A673 (cell line): ENCODE measurements at regions not wholly inside any gene's neighbourhood (a gene's known extent, or its start where the extent isn't known, plus 50 kb on each side); places are given as distances from the start of the nearest gene placed in this dataset.

Experiments used
- BruUV-seq: library from RNA; stranded (reverse); fragments of 400-500 nt; replicated peaks from 2 replicates; lab custom pipeline; 2021; lab: Mats Ljungman, UMichigan
- CTCF ChIA-PET: fragments of 300-600 bp; sonication (Branson Sonifier 250); formaldehyde crosslinking; loops from one replicate; lab custom pipeline; 2022; ENCODE audit warnings: antibody characterized with exemption; lab: Charles Lee
- POLR2A ChIA-PET: fragments of 300-600 bp; sonication (Branson Sonifier 250); formaldehyde crosslinking; loops from one replicate; lab custom pipeline; 2022; ENCODE audit warnings: antibody characterized with exemption; ENCODE audit not compliant: low non-redundant PET; lab: Charles Lee
- DNase-seq: peaks from one replicate; pipeline ENCODE4 v3.0.0-alpha.2; 2015; ENCODE audit warnings: low spot score
- H3K27ac ChIP-seq: fragments of 200-600 bp; sonication (generic); 2 replicates; pipeline ENCODE4 v1.5.1; 2016; ENCODE audit warnings: mixed run types, low read depth, mild to moderate bottlenecking, mixed read lengths, antibody characterized with exemption, low read length; ENCODE audit not compliant: poor library complexity, severe bottlenecking
- H3K27me3 ChIP-seq: fragments of 200-600 bp; sonication (generic); replicated peaks from 2 replicates; pipeline ENCODE4 v1.6.1; 2017; ENCODE audit warnings: mixed run types, low read depth, mild to moderate bottlenecking, mixed read lengths, antibody characterized with exemption, low read length; ENCODE audit not compliant: insufficient read depth, poor library complexity
- H3K36me3 ChIP-seq: fragments of 200-600 bp; sonication (generic); 2 replicates; pipeline ENCODE4 v1.6.1; 2016; ENCODE audit warnings: mixed run types, mild to moderate bottlenecking, mixed read lengths, antibody characterized with exemption, low read length; ENCODE audit not compliant: insufficient read depth, poor library complexity, severe bottlenecking
- H3K4me1 ChIP-seq: fragments of 200-600 bp; sonication (generic); 2 replicates; pipeline ENCODE4 v1.6.1; 2017; ENCODE audit warnings: mixed run types, mild to moderate bottlenecking, mixed read lengths, antibody characterized with exemption, low read length; ENCODE audit not compliant: insufficient read depth, poor library complexity, severe bottlenecking
- H3K4me3 ChIP-seq: fragments of 200-600 bp; sonication (generic); 2 replicates; pipeline ENCODE4 v1.5.1; 2016; ENCODE audit warnings: low read depth, mixed run types, mild to moderate bottlenecking, mixed read lengths, low read length; ENCODE audit not compliant: poor library complexity, severe bottlenecking
- H3K9me3 ChIP-seq: fragments of 200-600 bp; sonication (generic); 2 replicates; pipeline ENCODE4 v1.6.1; 2016; ENCODE audit warnings: mixed run types, low read depth, mild to moderate bottlenecking, mixed read lengths, antibody characterized with exemption, low read length; ENCODE audit not compliant: poor library complexity, severe bottlenecking
- EZH2 ChIP-seq: fragments of 200-600 bp; sonication (generic); IDR thresholded peaks from 2 replicates; pipeline ENCODE4 v1.6.1; 2017; ENCODE audit warnings: borderline replicate concordance, low read depth, mild to moderate bottlenecking, mixed read lengths, antibody characterized with exemption, low read length; ENCODE audit not compliant: poor library complexity, severe bottlenecking
- intact Hi-C: fragments of 100-400 bp; cut with micrococcal nuclease; formaldehyde crosslinking; loops from one replicate; pipeline ENCODE4 v1.10.0; 2022; ENCODE audit not compliant: unreplicated experiment
- TF ChIP-seq, protein P1 (sequence below): fragments of 300-800, 200-600 bp; sonication (generic); conservative IDR thresholded peaks from 2 replicates; pipeline ENCODE4 v1.5.1; 2017; ENCODE audit warnings: low read depth, mild to moderate bottlenecking, antibody characterized with exemption, low read length, moderate library complexity, mixed read lengths

DNA sequence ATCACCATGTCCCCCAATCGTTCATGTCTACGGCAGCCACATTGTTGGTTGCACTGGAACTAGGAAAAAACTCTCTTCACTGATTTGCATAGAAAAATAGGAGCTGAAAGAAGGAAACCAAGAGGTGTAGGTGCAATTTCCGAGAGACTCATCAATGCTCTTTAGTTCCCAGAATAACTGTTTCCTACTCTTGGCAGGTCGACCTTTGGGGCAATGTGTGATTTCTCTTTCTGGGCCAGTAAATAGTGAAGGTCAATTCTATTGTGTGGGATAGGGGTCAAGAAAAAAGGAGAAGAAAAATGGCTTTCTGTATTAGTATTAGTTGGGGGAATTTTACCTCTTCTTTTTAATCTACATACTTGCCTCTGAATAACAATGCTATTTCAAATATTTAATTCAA is 55.9 kb upstream of the PDE5A start:
- TF ChIP-seq, protein P1, sequence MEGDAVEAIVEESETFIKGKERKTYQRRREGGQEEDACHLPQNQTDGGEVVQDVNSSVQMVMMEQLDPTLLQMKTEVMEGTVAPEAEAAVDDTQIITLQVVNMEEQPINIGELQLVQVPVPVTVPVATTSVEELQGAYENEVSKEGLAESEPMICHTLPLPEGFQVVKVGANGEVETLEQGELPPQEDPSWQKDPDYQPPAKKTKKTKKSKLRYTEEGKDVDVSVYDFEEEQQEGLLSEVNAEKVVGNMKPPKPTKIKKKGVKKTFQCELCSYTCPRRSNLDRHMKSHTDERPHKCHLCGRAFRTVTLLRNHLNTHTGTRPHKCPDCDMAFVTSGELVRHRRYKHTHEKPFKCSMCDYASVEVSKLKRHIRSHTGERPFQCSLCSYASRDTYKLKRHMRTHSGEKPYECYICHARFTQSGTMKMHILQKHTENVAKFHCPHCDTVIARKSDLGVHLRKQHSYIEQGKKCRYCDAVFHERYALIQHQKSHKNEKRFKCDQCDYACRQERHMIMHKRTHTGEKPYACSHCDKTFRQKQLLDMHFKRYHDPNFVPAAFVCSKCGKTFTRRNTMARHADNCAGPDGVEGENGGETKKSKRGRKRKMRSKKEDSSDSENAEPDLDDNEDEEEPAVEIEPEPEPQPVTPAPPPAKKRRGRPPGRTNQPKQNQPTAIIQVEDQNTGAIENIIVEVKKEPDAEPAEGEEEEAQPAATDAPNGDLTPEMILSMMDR: no peak
- no peak for TF ChIP-seq EZH2
- H3K4me3 ChIP-seq: no peak overlapping the region
- no peaks in the 10 kb centered on the region for H3K9me3 ChIP-seq
- H3K27me3 ChIP-seq: no peaks in the 10 kb centered on the region
- ChIA-PET CTCF (no interaction called here), POLR2A (no interaction called here)
- H3K36me3 ChIP-seq: no peaks in the 10 kb centered on the region
- DNase-seq: no peak
- BruUV-seq: no TSS peak
- H3K4me1 ChIP-seq: no peaks in the 10 kb centered on the region
- intact Hi-C loops: no loop called here
- H3K27ac ChIP-seq: no peak overlapping the region

DNA sequence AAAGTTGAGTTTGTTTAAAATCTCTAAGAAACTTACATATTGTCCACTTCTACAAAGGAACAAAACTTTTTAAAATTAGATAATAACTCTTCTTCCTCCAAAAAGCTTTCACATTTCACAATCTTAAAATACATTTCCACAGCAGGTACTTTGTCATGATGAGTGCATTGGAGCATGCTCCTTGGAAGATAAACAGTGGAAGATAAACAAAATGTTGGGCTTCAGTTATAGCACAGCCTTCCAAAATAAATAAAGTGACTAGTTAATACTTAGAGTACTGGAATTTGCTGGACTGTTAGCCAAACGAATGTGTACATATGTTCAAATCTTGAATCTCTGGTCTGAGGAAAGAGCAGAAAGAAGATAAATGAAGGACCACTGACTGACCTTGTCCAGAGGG is 54.9 kb upstream of the PDE5A start:
- POLR2A ChIA-PET: no interaction called here
- BruUV-seq: no TSS peak
- intact Hi-C loops: no loop called here
- CTCF ChIA-PET: no interaction called here
- Histone ChIP-seq H3K27me3 (no peaks in the 10 kb centered on the region), H3K27ac (no peak overlapping the region), H3K4me1 (no peaks in the 10 kb centered on the region), H3K9me3 (no peaks in the 10 kb centered on the region), H3K4me3 (no peak overlapping the region), H3K36me3 (no peaks in the 10 kb centered on the region)
- no peak for DNase-seq
- TF ChIP-seq EZH2: no peak
- TF ChIP-seq, protein P1: no peak

DNA sequence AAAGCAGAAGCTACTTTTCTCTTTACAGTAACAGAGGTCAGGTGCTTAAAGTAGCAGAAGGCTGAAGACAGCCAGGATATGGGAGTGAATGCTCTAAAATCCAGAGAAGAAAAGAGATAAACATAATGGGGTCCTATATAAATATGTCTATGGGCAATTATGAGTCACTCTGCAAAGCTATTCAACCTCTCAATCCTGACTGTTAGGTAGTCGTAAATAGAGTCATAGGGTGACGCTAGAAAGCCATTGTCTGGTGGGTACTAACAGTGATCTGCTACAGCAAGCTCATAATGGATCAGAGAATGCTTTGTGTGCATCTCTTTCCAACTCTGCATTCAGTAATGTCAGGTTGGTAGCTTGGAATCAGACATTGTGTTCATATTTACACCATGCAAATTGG is 53.5 kb upstream of the PDE5A start:
- no peak for TF ChIP-seq EZH2
- TF ChIP-seq, protein P1: no peak
- intact Hi-C loops: no loop called here

More for the DNA sequence above, 53.5 kb upstream of the PDE5A start:
- Histone ChIP-seq H3K9me3 (no peaks in the 10 kb centered on the region), H3K27ac (no peak overlapping the region), H3K4me1 (no peaks in the 10 kb centered on the region), H3K4me3 (no peak overlapping the region), H3K27me3 (no peaks in the 10 kb centered on the region), H3K36me3 (no peaks in the 10 kb centered on the region)
- BruUV-seq: no TSS peak
- ChIA-PET POLR2A (no interaction called here), CTCF (no interaction called here)
- no peak for DNase-seq
